ENCODE measurements at regions not wholly inside any gene's neighbourhood (a gene's known extent, or its start where the extent isn't known, plus 50 kb on each side); places are given as distances from the start of the nearest gene placed in this dataset.

- no peak for TF ChIP-seq CTCF (IDR thresholded peaks at IDR 0.05)
- TF ChIP-seq POLR2AphosphoS5 (IDR thresholded peaks at IDR 0.05) = no peak
These were observed 413.3 kb downstream of the CDH9 start for GRCh38 chr5:26625099-26625498.

Measured in prostate gland (tissue), 2 donors.